Astrocyte of the spinal cord (primary cell): ENCODE measurements at regions not wholly inside any gene's neighbourhood (a gene's known extent, or its start where the extent isn't known, plus 50 kb on each side); places are given as distances from the start of the nearest gene placed in this dataset.

ENCODE experiments used
- DNase-seq: peaks from one replicate; pipeline ENCODE4 v3.0.0; 2011; ENCODE audit warnings: low read depth, low spot score
- H3K4me3 ChIP-seq: 2 replicates; pipeline ENCODE4 v1.5.1; 2011; ENCODE audit warnings: low read depth, mild to moderate bottlenecking, low read length, moderate library complexity
- CTCF ChIP-seq: IDR thresholded peaks from 2 replicates; pipeline ENCODE4 v1.5.1; 2012; ENCODE audit warnings: low read depth, mild to moderate bottlenecking, low read length, inconsistent platforms
- in situ Hi-C: cut with HindIII; loops from 2 replicates; pipeline ENCODE4 v1.10.0; 2017; ENCODE audit warnings: low sequenced_read_pairs

- DNase-seq = peak; percentile 87
- TF ChIP-seq CTCF = no peak
- H3K4me3 ChIP-seq = no peak overlapping the region
- in situ Hi-C loops = no loop called here
These were observed 497.9 kb upstream of the SGO1 start for GRCh38 chr3:20683910-20684309.

- peak; percentile 79 for DNase-seq
- H3K4me3 ChIP-seq = no peak overlapping the region
- no peak for TF ChIP-seq CTCF
- in situ Hi-C loops = no loop called here
These were observed 496.6 kb upstream of the SGO1 start for GRCh38 chr3:20682573-20682972.

GRCh38 chr3:20680990-20681628, 495.1 kb upstream of the SGO1 start:
- TF ChIP-seq CTCF = no peak
- no peak overlapping the region for H3K4me3 ChIP-seq
- in situ Hi-C loops = no loop called here
- peak; percentile 23 for DNase-seq

DNA sequence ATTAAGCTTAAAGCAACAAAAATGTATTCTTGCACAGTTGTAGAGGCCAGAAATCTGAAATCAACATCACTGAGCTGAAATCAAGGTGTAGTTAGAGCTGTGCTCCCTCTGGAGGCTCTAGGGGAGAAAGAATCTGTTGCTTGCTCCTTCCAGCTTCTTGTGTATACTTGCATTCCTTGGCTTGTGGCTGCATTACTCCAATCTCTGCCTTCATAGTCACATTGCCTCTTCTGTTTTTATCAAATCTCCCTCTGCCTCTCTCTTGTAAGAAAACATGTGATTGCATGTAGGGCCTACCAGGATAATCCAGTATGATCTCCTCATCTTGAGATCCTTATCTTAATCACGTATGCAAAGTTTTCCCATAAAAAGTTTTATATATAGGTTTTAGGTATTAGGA, 487.9 kb upstream of the SGO1 start:
- DNase-seq = no peak
- no peak overlapping the region for H3K4me3 ChIP-seq
- in situ Hi-C loops = no loop called here
- TF ChIP-seq CTCF = peak; percentile 5

GRCh38 chr3:20669675-20670074, 483.7 kb upstream of the SGO1 start:
- H3K4me3 ChIP-seq = no peak overlapping the region
- TF ChIP-seq CTCF = no peak
- DNase-seq = no peak
- in situ Hi-C loops = no loop called here

DNA sequence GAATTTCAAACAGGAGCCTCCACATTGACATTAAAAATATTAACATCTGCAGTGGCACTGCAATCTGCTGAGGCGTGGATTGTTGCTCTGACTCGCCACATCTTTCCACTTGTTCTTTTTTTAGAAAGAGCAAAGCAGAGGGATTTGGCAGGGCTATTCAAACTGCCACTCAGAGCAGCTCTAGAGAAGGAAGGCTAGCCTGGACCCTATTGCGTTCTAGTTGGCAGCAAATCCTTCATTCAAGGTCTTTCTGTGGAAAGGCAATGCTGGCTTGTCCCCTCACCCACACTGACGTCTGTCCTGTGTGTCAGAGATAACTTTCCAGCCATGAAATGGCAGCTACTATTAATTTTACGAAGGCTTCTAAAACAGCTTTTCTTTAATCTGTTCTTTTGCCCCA, 483.2 kb upstream of the SGO1 start:
- DNase-seq = no peak
- in situ Hi-C loops = no loop called here
- no peak overlapping the region for H3K4me3 ChIP-seq
- no peak for TF ChIP-seq CTCF

DNA sequence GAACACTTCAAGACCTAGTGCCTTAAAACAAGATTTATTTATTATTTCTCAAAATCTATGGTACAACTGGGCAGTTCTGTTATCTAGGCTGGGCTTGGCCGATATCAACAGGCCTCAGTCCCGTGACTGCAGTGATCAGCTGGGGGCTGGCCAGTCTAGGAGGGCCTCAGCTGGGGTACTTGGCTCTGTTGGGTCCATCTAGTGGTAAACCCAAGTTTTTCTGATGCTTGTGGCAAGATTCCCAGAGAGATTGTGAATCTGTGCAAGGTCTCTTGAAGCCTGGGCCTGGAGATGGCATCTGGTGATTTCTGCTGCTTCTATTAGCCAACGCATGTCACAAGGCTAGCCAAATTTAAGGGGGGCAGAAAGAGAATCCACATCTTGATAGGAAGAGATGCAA, 482.4 kb upstream of the SGO1 start:
- no peak for DNase-seq
- in situ Hi-C loops = no loop called here
- TF ChIP-seq CTCF = no peak
- no peak overlapping the region for H3K4me3 ChIP-seq
